Astrocyte (in vitro differentiated cells and primary cell): ENCODE measurements at regions not wholly inside any gene's neighbourhood (a gene's known extent, or its start where the extent isn't known, plus 50 kb on each side); places are given as distances from the start of the nearest gene placed in this dataset.

ENCODE experiments used
- DNase-seq: peaks from one replicate; pipeline ENCODE4 v3.0.0-alpha.2; 2010; ENCODE audit warnings: low read depth
- FAIRE-seq: peaks from 2 replicates; lab custom pipeline; 2011; peaks lifted over from hg19 to GRCh38; lab: Jason Lieb, UNC
- H2AFZ ChIP-seq: 2 replicates; pipeline ENCODE4 v1.6.0; 2012; ENCODE audit warnings: low read depth, low read length, inconsistent platforms
- H3K27ac ChIP-seq: 2 replicates; pipeline ENCODE4 v1.5.1; 2011; ENCODE audit warnings: low read depth, low read length, inconsistent platforms
- H3K27me3 ChIP-seq: 2 replicates; pipeline ENCODE4 v1.6.0; 2011; ENCODE audit warnings: low read length, inconsistent platforms; ENCODE audit not compliant: insufficient read depth
- H3K36me3 ChIP-seq: 2 replicates; pipeline ENCODE4 v1.5.1; 2011; ENCODE audit warnings: low read length, inconsistent platforms; ENCODE audit not compliant: insufficient read depth
- H3K4me1 ChIP-seq: 2 replicates; pipeline ENCODE4 v1.5.1; 2011; ENCODE audit warnings: low read length, inconsistent platforms; ENCODE audit not compliant: insufficient read depth
- H3K4me2 ChIP-seq: 2 replicates; pipeline ENCODE4 v1.6.0; 2012; ENCODE audit warnings: low read length, inconsistent platforms
- H3K4me3 ChIP-seq: 2 replicates; pipeline ENCODE4 v1.5.1; 2011; ENCODE audit warnings: low read depth, mild to moderate bottlenecking, low read length, inconsistent platforms; ENCODE audit not compliant: insufficient read depth
- H3K79me2 ChIP-seq: 2 replicates; pipeline ENCODE4 v1.6.0; 2012; ENCODE audit warnings: mild to moderate bottlenecking, low read length, inconsistent platforms; ENCODE audit not compliant: insufficient read depth
- H3K9ac ChIP-seq: 2 replicates; pipeline ENCODE4 v1.6.0; 2012; ENCODE audit warnings: mild to moderate bottlenecking, low read length, inconsistent platforms
- H3K9me3 ChIP-seq: 2 replicates; pipeline ENCODE4 v1.5.1; 2012; ENCODE audit warnings: low read depth, mild to moderate bottlenecking, low read length, inconsistent platforms; ENCODE audit not compliant: insufficient read depth
- H4K20me1 ChIP-seq: 2 replicates; pipeline ENCODE4 v1.6.0; 2012; ENCODE audit warnings: low read length, inconsistent platforms; ENCODE audit not compliant: insufficient read depth
- H3K27ac Mint-ChIP-seq: one replicate; pipeline ENCODE4 v1.8.0; 2021; ENCODE audit warnings: mild to moderate bottlenecking, mixed read lengths; ENCODE audit not compliant: unreplicated experiment
- H3K27me3 Mint-ChIP-seq: one replicate; pipeline ENCODE4 v1.8.0; 2021; ENCODE audit warnings: low read depth, mixed read lengths; ENCODE audit not compliant: unreplicated experiment
- H3K36me3 Mint-ChIP-seq: one replicate; pipeline ENCODE4 v1.8.0; 2021; ENCODE audit warnings: low read depth, mixed read lengths; ENCODE audit not compliant: unreplicated experiment
- H3K4me1 Mint-ChIP-seq: one replicate; pipeline ENCODE4 v1.8.0; 2021; ENCODE audit warnings: low read depth, mixed read lengths; ENCODE audit not compliant: unreplicated experiment
- H3K4me3 Mint-ChIP-seq: one replicate; pipeline ENCODE4 v1.8.0; 2021; ENCODE audit warnings: mild to moderate bottlenecking, moderate library complexity, mixed read lengths; ENCODE audit not compliant: unreplicated experiment
- H3K9me3 Mint-ChIP-seq: one replicate; pipeline ENCODE4 v1.8.0; 2021; ENCODE audit warnings: mild to moderate bottlenecking, mixed read lengths; ENCODE audit not compliant: unreplicated experiment
- CTCF ChIP-seq: IDR thresholded peaks from 2 replicates; pipeline ENCODE4 v1.5.1; 2011; ENCODE audit warnings: low read depth, mild to moderate bottlenecking, inconsistent platforms, low read length, moderate library complexity; ENCODE audit not compliant: insufficient read depth
- EZH2 ChIP-seq: IDR thresholded peaks from 2 replicates; pipeline ENCODE4 v1.6.1; 2012; ENCODE audit warnings: mild to moderate bottlenecking, low read length, inconsistent platforms; ENCODE audit not compliant: insufficient read depth

GRCh38 chr12:127767656-127768055, 499.3 kb upstream of the TMEM132C start:
- Histone ChIP-seq H3K9ac (no peak overlapping the region), H3K79me2 (no peaks in the 10 kb centered on the region), H2AFZ (no peak overlapping the region), H4K20me1 (no peaks in the 10 kb centered on the region), H3K36me3 (no peaks in the 10 kb centered on the region), H3K27me3 (no peaks in the 10 kb centered on the region), H3K4me1 (no peaks in the 10 kb centered on the region), H3K27ac (no peak overlapping the region), H3K4me2 (no peak overlapping the region), H3K4me3 (no peak overlapping the region), H3K9me3 (peaks cover 7% of the 10 kb centered on the region)
- H3K27me3 Mint-ChIP-seq = no peaks in the 10 kb centered on the region
- FAIRE-seq (peak; percentile 26), DNase-seq (no peak)
- no peak overlapping the region for H3K27ac Mint-ChIP-seq
- no peaks in the 10 kb centered on the region for H3K4me1 Mint-ChIP-seq
- H3K36me3 Mint-ChIP-seq = no peaks in the 10 kb centered on the region
- no peak for TF ChIP-seq EZH2
- no peak for TF ChIP-seq CTCF
- H3K9me3 Mint-ChIP-seq = peaks cover 4% of the 10 kb centered on the region
- H3K4me3 Mint-ChIP-seq = no peak overlapping the region

GRCh38 chr12:127770118-127770517, 496.9 kb upstream of the TMEM132C start:
- Histone ChIP-seq H3K4me1 (no peaks in the 10 kb centered on the region), H3K27ac (no peak overlapping the region), H3K27me3 (no peaks in the 10 kb centered on the region), H2AFZ (no peak overlapping the region), H3K4me3 (no peak overlapping the region), H3K36me3 (no peaks in the 10 kb centered on the region), H3K4me2 (no peak overlapping the region), H4K20me1 (no peaks in the 10 kb centered on the region), H3K9me3 (no peaks in the 10 kb centered on the region), H3K9ac (no peak overlapping the region), H3K79me2 (no peaks in the 10 kb centered on the region)
- Mint-ChIP-seq H3K4me3 (no peak overlapping the region), H3K9me3 (peaks cover 8% of the 10 kb centered on the region), H3K27ac (no peak overlapping the region), H3K36me3 (no peaks in the 10 kb centered on the region), H3K4me1 (no peaks in the 10 kb centered on the region), H3K27me3 (no peaks in the 10 kb centered on the region)
- no peak for DNase-seq
- no peak for FAIRE-seq
- TF ChIP-seq EZH2 (no peak), CTCF (no peak)

GRCh38 chr12:127771546-127771945, 495.4 kb upstream of the TMEM132C start:
- Histone ChIP-seq H3K27ac (no peak overlapping the region), H3K27me3 (no peaks in the 10 kb centered on the region), H3K4me1 (no peaks in the 10 kb centered on the region), H3K79me2 (no peaks in the 10 kb centered on the region), H3K4me2 (no peak overlapping the region), H4K20me1 (no peaks in the 10 kb centered on the region), H3K36me3 (no peaks in the 10 kb centered on the region), H3K9me3 (no peaks in the 10 kb centered on the region), H3K4me3 (no peak overlapping the region), H3K9ac (no peak overlapping the region), H2AFZ (no peak overlapping the region)
- Mint-ChIP-seq H3K4me3 (no peak overlapping the region), H3K36me3 (no peaks in the 10 kb centered on the region), H3K27ac (no peak overlapping the region), H3K4me1 (no peaks in the 10 kb centered on the region), H3K27me3 (no peaks in the 10 kb centered on the region), H3K9me3 (peaks cover 8% of the 10 kb centered on the region)
- DNase-seq (no peak), FAIRE-seq (no peak)
- no peak for TF ChIP-seq CTCF
- TF ChIP-seq EZH2 = no peak
